Thyroid gland (tissue), 4 donors: ENCODE measurements at regions not wholly inside any gene's neighbourhood (a gene's known extent, or its start where the extent isn't known, plus 50 kb on each side); places are given as distances from the start of the nearest gene placed in this dataset.

ENCODE experiments used
- DNase-seq, 2 donors: peaks; one replicate each; pipeline ENCODE4 v3.0.0-alpha.2; 2019
- H3K27ac ChIP-seq, 3 donors: fragments of 200-600 bp; sonication (generic); 1 replicate in 2 of 3; 2 replicates in 1 of 3; pipeline ENCODE4 v1.5.1; 2016 to 2019; ENCODE audit warnings: mild to moderate bottlenecking in 1 of 3, moderate library complexity in 1 of 3
- H3K27me3 ChIP-seq: fragments of 200-600 bp; sonication (generic); one replicate; pipeline ENCODE4 v1.5.1; 2019
- H3K36me3 ChIP-seq, 2 donors: fragments of 200-600 bp; sonication (generic); one replicate each; pipeline ENCODE4 v1.5.1; 2016 to 2019
- H3K4me1 ChIP-seq, 2 donors: fragments of 200-600 bp; sonication (generic); one replicate each; pipeline ENCODE4 v1.5.1; 2017 to 2019
- H3K4me3 ChIP-seq, 3 donors: fragments of 200-600 bp; sonication (generic); replicated peaks in 1 of 3; 1 replicate in 2 of 3; 2 replicates in 1 of 3; pipeline ENCODE4 v1.5.1; 2016; ENCODE audit warnings: mild to moderate bottlenecking in 1 of 3
- H3K9me3 ChIP-seq: fragments of 200-600 bp; sonication (generic); one replicate; pipeline ENCODE4 v1.5.1; 2017
- POLR2A ChIP-seq, 2 donors: fragments of 450-650 bp; IDR thresholded peaks; one replicate each; pipeline ENCODE4 v1.6.1; 2017; ENCODE audit warnings: antibody characterized with exemption in 2 of 2, mild to moderate bottlenecking in 2 of 2, moderate library complexity in 1 of 2
- WGBS, 2 donors: methylation state at CpG; one replicate each; pipeline ENCODE4 v1.1.5; 2017; 5-methylcytosine and 5-hydroxymethylcytosine counted together
- intact Hi-C: fragments of 100-400 bp; cut with DNase I; formaldehyde crosslinking; loops from one replicate; pipeline ENCODE4 v1.15.1; 2023
- TF ChIP-seq, protein P1 (sequence below), 6 experiments: fragments of 200-600 bp in 3 of 6; fragments of 450-650 bp in 3 of 6; sonication (generic) in 3 of 6; IDR thresholded peaks; one replicate each; pipeline ENCODE4 v1.5.1; 2016 to 2019; ENCODE audit warnings: antibody characterized with exemption in 6 of 6, mild to moderate bottlenecking in 2 of 6, inconsistent platforms in 1 of 6, moderate library complexity in 1 of 6

DNA sequence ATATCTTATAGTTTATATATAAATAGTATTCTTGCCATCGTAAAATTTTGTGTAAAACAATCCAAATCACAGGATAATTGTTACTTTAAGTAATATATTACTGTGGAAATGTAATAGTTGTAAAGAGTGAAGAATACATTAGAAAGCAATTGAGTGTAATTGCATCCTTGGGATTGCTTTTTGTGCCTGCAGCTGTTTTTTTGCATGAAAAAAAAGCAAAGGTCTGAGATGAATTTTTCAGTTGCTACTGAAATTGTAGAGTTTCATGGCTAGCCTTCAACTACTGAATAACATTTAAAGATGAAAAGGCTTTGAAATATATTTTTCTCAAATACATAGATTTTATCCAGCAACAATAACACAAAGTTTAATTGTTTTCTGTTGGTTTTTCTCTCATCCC, 232.0 kb upstream of the FAM174A start:
- 76 to 89% methylated on average over 1 of the region's 1 CpG for WGBS, 2 donors
- TF ChIP-seq, protein P1, sequence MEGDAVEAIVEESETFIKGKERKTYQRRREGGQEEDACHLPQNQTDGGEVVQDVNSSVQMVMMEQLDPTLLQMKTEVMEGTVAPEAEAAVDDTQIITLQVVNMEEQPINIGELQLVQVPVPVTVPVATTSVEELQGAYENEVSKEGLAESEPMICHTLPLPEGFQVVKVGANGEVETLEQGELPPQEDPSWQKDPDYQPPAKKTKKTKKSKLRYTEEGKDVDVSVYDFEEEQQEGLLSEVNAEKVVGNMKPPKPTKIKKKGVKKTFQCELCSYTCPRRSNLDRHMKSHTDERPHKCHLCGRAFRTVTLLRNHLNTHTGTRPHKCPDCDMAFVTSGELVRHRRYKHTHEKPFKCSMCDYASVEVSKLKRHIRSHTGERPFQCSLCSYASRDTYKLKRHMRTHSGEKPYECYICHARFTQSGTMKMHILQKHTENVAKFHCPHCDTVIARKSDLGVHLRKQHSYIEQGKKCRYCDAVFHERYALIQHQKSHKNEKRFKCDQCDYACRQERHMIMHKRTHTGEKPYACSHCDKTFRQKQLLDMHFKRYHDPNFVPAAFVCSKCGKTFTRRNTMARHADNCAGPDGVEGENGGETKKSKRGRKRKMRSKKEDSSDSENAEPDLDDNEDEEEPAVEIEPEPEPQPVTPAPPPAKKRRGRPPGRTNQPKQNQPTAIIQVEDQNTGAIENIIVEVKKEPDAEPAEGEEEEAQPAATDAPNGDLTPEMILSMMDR (IDR thresholded peaks at IDR 0.05) = no peak
- no peak for TF ChIP-seq POLR2A (IDR thresholded peaks at IDR 0.05)
- DNase-seq = no peak
- Histone ChIP-seq H3K4me3 (no peak overlapping the region), H3K36me3 (no peaks in the 10 kb centered on the region), H3K27me3 (no peaks in the 10 kb centered on the region), H3K9me3 (no peaks in the 10 kb centered on the region), H3K4me1 (no peaks in the 10 kb centered on the region), H3K27ac (no peak overlapping the region)
- intact Hi-C loops = no loop called here

DNA sequence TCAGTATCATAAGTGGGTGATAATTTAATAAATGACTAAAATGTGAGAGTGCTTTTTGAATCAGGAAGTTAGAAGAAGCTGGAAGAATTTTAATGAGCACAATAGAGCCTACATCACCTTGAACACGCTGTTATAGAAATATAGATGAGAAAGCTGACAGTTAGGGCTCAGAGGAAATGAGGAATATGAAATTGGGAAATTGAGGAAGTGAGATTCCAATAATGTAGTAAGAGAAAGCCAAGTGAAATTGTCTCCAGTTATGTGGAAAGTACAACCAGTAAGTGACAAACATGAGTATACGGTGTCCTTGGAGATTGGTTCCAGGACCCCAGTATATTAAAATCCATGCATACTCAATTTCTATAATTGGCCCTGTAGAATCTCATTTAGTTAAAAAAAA, 235.9 kb upstream of the FAM174A start:
- Histone ChIP-seq H3K4me1 (no peaks in the 10 kb centered on the region), H3K9me3 (no peaks in the 10 kb centered on the region), H3K27me3 (no peaks in the 10 kb centered on the region), H3K36me3 (no peaks in the 10 kb centered on the region), H3K4me3 (no peak overlapping the region), H3K27ac (no peak overlapping the region)
- WGBS, 2 donors = 86 to 92% methylated on average over 2 of the region's 2 CpGs
- no peak for DNase-seq
- TF ChIP-seq, protein P1 (IDR thresholded peaks at IDR 0.05) = no peak
- no peak for TF ChIP-seq POLR2A (IDR thresholded peaks at IDR 0.05)
- intact Hi-C loops = no loop called here

DNA sequence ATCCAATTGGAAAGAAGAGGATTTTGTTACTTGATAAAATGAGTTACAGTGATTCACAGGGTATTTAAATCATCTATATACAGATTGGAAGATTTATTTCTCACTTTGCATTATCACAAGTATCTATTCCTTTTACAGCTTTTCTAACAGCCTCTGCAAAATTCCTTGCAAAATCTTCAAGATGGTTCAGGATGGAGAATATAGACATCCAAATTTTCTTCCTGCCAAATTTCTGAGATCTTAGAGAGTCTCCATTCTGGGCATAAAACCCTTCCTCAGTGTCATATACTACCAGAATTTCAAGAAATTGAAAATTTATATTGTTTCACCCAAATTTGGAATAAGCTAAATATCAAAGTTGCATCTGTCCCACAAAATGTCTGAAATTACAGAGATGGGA, 259.1 kb upstream of the FAM174A start:
- Histone ChIP-seq H3K9me3 (no peaks in the 10 kb centered on the region), H3K4me1 (no peaks in the 10 kb centered on the region), H3K27ac (no peak overlapping the region), H3K4me3 (no peak overlapping the region), H3K27me3 (no peaks in the 10 kb centered on the region), H3K36me3 (no peaks in the 10 kb centered on the region)
- intact Hi-C loops = no loop called here
- TF ChIP-seq, protein P1 (IDR thresholded peaks at IDR 0.05) = no peak
- TF ChIP-seq POLR2A (IDR thresholded peaks at IDR 0.05) = no peak
- no peak for DNase-seq

DNA sequence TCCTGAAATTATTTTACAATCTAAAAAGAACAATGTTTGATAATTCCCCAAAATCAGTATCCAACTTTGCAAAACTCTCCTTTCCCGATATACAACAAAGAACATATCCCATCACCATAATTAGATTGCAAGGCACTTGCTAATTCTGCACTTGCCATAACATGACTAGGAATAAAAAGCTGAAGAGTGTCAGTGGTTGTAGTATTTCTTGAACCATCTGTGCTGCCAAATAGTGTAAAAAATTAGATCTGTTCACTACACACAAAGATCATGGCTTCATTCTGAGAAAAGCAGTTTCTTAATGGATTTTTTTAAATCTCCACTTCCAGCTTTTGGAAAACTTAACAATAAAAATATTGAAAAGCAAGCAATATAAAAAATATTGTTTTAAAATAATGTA, 259.5 kb upstream of the FAM174A start:
- no peaks in the 10 kb centered on the region for H3K36me3 ChIP-seq
- no peak overlapping the region for H3K27ac ChIP-seq
- no peak for DNase-seq
- no peak for TF ChIP-seq POLR2A (IDR thresholded peaks at IDR 0.05)
- TF ChIP-seq, protein P1 (IDR thresholded peaks at IDR 0.05) = no peak
- H3K9me3 ChIP-seq = no peaks in the 10 kb centered on the region
- no peak overlapping the region for H3K4me3 ChIP-seq
- 84 to 85% methylated on average over 1 of the region's 1 CpG for WGBS, 2 donors
- no peaks in the 10 kb centered on the region for H3K27me3 ChIP-seq
- intact Hi-C loops = no loop called here
- H3K4me1 ChIP-seq = no peaks in the 10 kb centered on the region

DNA sequence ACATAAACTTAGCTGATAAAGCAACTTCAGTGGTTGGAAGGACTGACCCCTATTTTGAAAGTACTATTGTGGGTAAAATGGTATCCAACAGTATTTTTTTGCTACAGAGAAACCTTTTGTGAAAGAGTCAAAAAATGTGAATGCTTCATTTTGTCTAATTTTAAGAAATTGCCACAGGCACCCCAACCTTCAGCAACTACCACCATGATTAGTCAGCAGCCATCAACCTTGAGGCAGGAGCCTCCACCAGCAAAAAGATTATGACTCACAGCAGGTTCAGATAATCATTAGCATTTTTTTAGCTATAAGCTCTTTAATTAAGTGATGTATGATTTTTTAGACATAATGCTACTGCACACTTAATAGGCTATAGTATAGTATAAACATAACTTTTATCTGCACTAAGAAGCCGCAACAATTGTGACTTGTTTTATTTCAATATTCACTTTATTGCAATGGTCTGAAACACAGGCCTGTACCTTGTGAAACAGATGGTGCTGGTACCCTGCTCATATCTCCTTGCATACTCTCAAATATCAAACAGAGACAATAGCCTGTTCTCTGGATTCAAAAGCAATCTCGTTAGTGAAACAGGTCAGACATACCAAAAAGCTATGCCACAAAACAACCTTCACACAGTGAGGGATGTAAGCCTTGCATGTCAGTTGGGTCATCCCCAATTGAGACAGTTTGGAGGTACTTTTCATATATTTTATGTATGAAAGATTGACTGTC, 261.2 kb upstream of the FAM174A start:
- no peaks in the 10 kb centered on the region for H3K4me1 ChIP-seq
- WGBS, 2 donors = 93% methylated on average over 2 of the region's 2 CpGs
- no peaks in the 10 kb centered on the region for H3K27me3 ChIP-seq
- no peak for DNase-seq
- TF ChIP-seq, protein P1 (IDR thresholded peaks at IDR 0.05) = no peak
- TF ChIP-seq POLR2A (IDR thresholded peaks at IDR 0.05) = no peak
- H3K9me3 ChIP-seq = no peaks in the 10 kb centered on the region
- H3K4me3 ChIP-seq = no peak overlapping the region
- no peak overlapping the region for H3K27ac ChIP-seq
- no peaks in the 10 kb centered on the region for H3K36me3 ChIP-seq
- intact Hi-C loops = no loop called here
